ENCODE measurements at regions not wholly inside any gene's neighbourhood (a gene's known extent, or its start where the extent isn't known, plus 50 kb on each side); places are given as distances from the start of the nearest gene placed in this dataset.

- TF ChIP-seq YY1 (IDR thresholded peaks at IDR 0.05; ENCODE audit: low read depth, low read length) (no peak), HDAC2 (IDR thresholded peaks at IDR 0.05; ENCODE audit: borderline replicate concordance in 1 of 2, low read depth in 2 of 2, low read length in 2 of 2) (no peak), ASH2L (IDR thresholded peaks at IDR 0.05; ENCODE audit: low read length) (no peak), CTCF (IDR thresholded peaks at IDR 0.05; ENCODE audit: control extremely low read depth in 1 of 3, insufficient read depth in 1 of 3, low read depth in 1 of 3, low read length in 3 of 3) (no peak), JUND (IDR thresholded peaks at IDR 0.05; ENCODE audit: low read length) (no peak), EP300 (IDR thresholded peaks at IDR 0.05; ENCODE audit: borderline replicate concordance in 1 of 2, low read depth in 2 of 2, low read length in 2 of 2) (no peak), TAF1 (IDR thresholded peaks at IDR 0.05; ENCODE audit: low read depth, low read length) (no peak), RFX5 (IDR thresholded peaks at IDR 0.05; ENCODE audit: borderline replicate concordance, low read depth, low read length) (no peak), POLR2AphosphoS5 (IDR thresholded peaks at IDR 0.05; ENCODE audit: low read depth, low read length) (no peak), KDM1A (IDR thresholded peaks at IDR 0.05; ENCODE audit: borderline replicate concordance, low read length) (no peak)
Measured at GRCh38 chr20:58106143-58106750, 122.2 kb downstream of the ANKRD60 start.

Measured in H1 (cell line).